B cell (primary cell): ENCODE measurements at regions not wholly inside any gene's neighbourhood (a gene's known extent, or its start where the extent isn't known, plus 50 kb on each side); places are given as distances from the start of the nearest gene placed in this dataset.
"Not testable (repeated sequence)": the region's sequence is repeated elsewhere in the genome, so short reads cannot be mapped to it uniquely, and the experiment has no call there.

Source experiments
- ATAC-seq: fragments of 200-7000 bp; cut with Tn5 transposase; one replicate; pipeline ENCODE4 v1.10.0; 2021; ENCODE audit warnings: low read depth, mild to moderate bottlenecking, moderate number of reproducible peaks, moderate library complexity
- CTCF ChIA-PET: fragments of 350-600 bp; sonication (Branson Sonifier 250); formaldehyde crosslinking; loops from one replicate; lab custom pipeline; 2021; ENCODE audit warnings: antibody characterized with exemption, inconsistent platforms; lab: Charles Lee
- POLR2A ChIA-PET: fragments of 350-600 bp; sonication (Branson Sonifier 250); formaldehyde crosslinking; loops from one replicate; lab custom pipeline; 2021; ENCODE audit warnings: antibody characterized with exemption; lab: Charles Lee
- DNase-seq: peaks from one replicate; pipeline ENCODE4 v3.0.0; 2013
- H2AFZ ChIP-seq: 2 replicates; pipeline ENCODE4 v1.6.1; 2012; ENCODE audit warnings: mild to moderate bottlenecking, low read depth, low read length; ENCODE audit not compliant: insufficient read depth, poor library complexity, severe bottlenecking
- H3K27ac ChIP-seq, 2 donors: 1 replicate in 1 of 2; 2 replicates in 1 of 2; pipeline ENCODE4 v1.5.1; 2012 to 2013; ENCODE audit warnings: low read length in 2 of 2, mild to moderate bottlenecking in 2 of 2, moderate library complexity in 1 of 2
- H3K27me3 ChIP-seq, 4 experiments: fragments of 200-600 bp in 1 of 4; sonication (generic) in 1 of 4; replicated peaks in 1 of 4; 1 replicate in 2 of 4; 2 replicates in 2 of 4; pipeline versions ENCODE4 v1.6.1 to v1.7.0; 2013 to 2016; ENCODE audit warnings: low read length in 3 of 4, mild to moderate bottlenecking in 2 of 4, mixed read lengths in 1 of 4, moderate library complexity in 1 of 4; ENCODE audit not compliant: insufficient read depth in 4 of 4, control insufficient read depth in 3 of 4; ENCODE audit errors: control extremely low read depth in 1 of 4
- H3K36me3 ChIP-seq, 2 experiments: replicated peaks in 1 of 2; 1 replicate in 1 of 2; 2 replicates in 1 of 2; pipeline versions ENCODE4 v1.6.1 to v1.7.1; 2013; ENCODE audit warnings: low read length in 1 of 2; ENCODE audit not compliant: insufficient read depth in 2 of 2, control insufficient read depth in 1 of 2; ENCODE audit errors: control extremely low read depth in 1 of 2, extremely low read depth in 1 of 2
- H3K4me1 ChIP-seq, 2 donors: fragments of 200-600 bp in 1 of 2; sonication (generic) in 1 of 2; 1 replicate in 1 of 2; 2 replicates in 1 of 2; pipeline versions ENCODE4 v1.5.1 to v1.6.1; 2013 to 2017; ENCODE audit warnings: low read length in 2 of 2; ENCODE audit not compliant: control insufficient read depth in 2 of 2, insufficient read depth in 2 of 2
- H3K4me2 ChIP-seq: replicated peaks from 2 replicates; pipeline ENCODE3; 2012; ENCODE audit warnings: mild to moderate bottlenecking, low read depth, low read length; ENCODE audit not compliant: poor library complexity, severe bottlenecking
- H3K4me3 ChIP-seq, 5 experiments: fragments of 200-600 bp in 1 of 5; sonication (generic) in 1 of 5; 1 replicate in 3 of 5; 2 replicates in 2 of 5; pipeline versions ENCODE4 v1.5.1 to v1.7.0; 2011 to 2016; ENCODE audit warnings: low read length in 4 of 5, mild to moderate bottlenecking in 4 of 5, low read depth in 2 of 5, control low read depth in 1 of 5, moderate library complexity in 1 of 5; ENCODE audit not compliant: insufficient read depth in 1 of 5; ENCODE audit errors: control extremely low read depth in 1 of 5, extremely low read depth in 1 of 5
- H3K79me2 ChIP-seq: fragments of 200-600 bp; sonication (generic); one replicate; pipeline ENCODE4 v1.6.0; 2016; ENCODE audit warnings: low read length; ENCODE audit not compliant: control insufficient read depth, insufficient read depth
- H3K9ac ChIP-seq: fragments of 200-600 bp; sonication (generic); 2 replicates; pipeline ENCODE4 v1.6.1; 2017; ENCODE audit warnings: mild to moderate bottlenecking, low read length, moderate library complexity
- H3K9me3 ChIP-seq, 3 donors: one replicate each; pipeline versions ENCODE4 v1.6.1 to v1.7.1; 2013; ENCODE audit warnings: low read length in 2 of 3; ENCODE audit not compliant: control insufficient read depth in 2 of 3, insufficient read depth in 1 of 3; ENCODE audit errors: control extremely low read depth in 1 of 3
- H4K20me1 ChIP-seq: 2 replicates; pipeline ENCODE4 v1.6.0; 2012; ENCODE audit warnings: mild to moderate bottlenecking, low read length; ENCODE audit not compliant: insufficient read depth, control insufficient read depth, poor library complexity, severe bottlenecking
- H3K27ac Mint-ChIP-seq: one replicate; pipeline ENCODE4 v1.8.0; 2021; ENCODE audit warnings: mixed read lengths
- H3K27me3 Mint-ChIP-seq: one replicate; pipeline ENCODE4 v1.8.0; 2021; ENCODE audit warnings: mixed read lengths
- H3K4me1 Mint-ChIP-seq: one replicate; pipeline ENCODE4 v1.8.0; 2021; ENCODE audit warnings: mixed read lengths
- H3K4me3 Mint-ChIP-seq: one replicate; pipeline ENCODE4 v1.8.0; 2021; ENCODE audit warnings: mixed read lengths
- H3K9me3 Mint-ChIP-seq: one replicate; pipeline ENCODE4 v1.8.0; 2022; ENCODE audit warnings: mixed read lengths; ENCODE audit not compliant: insufficient read depth
- EZH2 ChIP-seq: IDR thresholded peaks from 2 replicates; pipeline ENCODE4 v1.6.1; 2012; ENCODE audit warnings: borderline replicate concordance, low read depth, mild to moderate bottlenecking, moderate library complexity, low read length; ENCODE audit not compliant: insufficient read depth, poor library complexity, severe bottlenecking
- WGBS: methylation state at CpG from one replicate; pipeline ENCODE4 v1.1.5; 2013; ENCODE audit warnings: missing lambda C conversion rate; ENCODE audit not compliant: insufficient coverage; 5-methylcytosine and 5-hydroxymethylcytosine counted together
- intact Hi-C: fragments of 100-400 bp; cut with micrococcal nuclease; formaldehyde crosslinking; loops from one replicate; pipeline ENCODE4 v1.10.0; 2022
- TF ChIP-seq, protein P1 (sequence below): fragments of 200-600 bp; IDR thresholded peaks from one replicate; pipeline ENCODE4 v1.8.0; 2022; ENCODE audit warnings: antibody characterized with exemption, mild to moderate bottlenecking

DNA sequence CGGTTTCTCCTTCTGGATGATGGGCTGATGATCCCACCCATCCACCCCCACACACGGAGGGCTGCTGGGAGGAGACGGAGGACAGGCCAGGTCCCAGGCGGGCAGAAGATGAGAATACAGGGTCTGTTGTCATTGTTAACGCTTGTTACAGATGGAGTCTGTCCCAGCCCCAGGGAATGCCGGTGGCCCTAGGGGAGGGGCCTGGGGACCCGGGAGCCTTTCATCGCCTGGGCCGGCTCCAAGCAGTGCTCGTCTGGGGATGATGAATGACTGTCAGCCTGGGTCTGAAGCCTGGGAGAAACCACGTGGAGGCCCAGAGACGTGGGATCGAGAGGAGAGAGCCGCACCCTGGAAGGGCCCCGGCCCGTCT lies 69.2 kb downstream of the UNCX start:
- no peak overlapping the region for H3K4me3 Mint-ChIP-seq
- H3K4me1 ChIP-seq = no peaks in the 10 kb centered on the region
- no peaks in the 10 kb centered on the region for H3K36me3 ChIP-seq
- no peaks in the 10 kb centered on the region for H3K79me2 ChIP-seq
- 72% methylated on average over 14 of the region's 16 CpGs for WGBS
- no peaks in the 10 kb centered on the region for H3K9me3 Mint-ChIP-seq
- H3K27me3 Mint-ChIP-seq = peaks cover 4% of the 10 kb centered on the region
- no peak for TF ChIP-seq EZH2
- TF ChIP-seq, protein P1, sequence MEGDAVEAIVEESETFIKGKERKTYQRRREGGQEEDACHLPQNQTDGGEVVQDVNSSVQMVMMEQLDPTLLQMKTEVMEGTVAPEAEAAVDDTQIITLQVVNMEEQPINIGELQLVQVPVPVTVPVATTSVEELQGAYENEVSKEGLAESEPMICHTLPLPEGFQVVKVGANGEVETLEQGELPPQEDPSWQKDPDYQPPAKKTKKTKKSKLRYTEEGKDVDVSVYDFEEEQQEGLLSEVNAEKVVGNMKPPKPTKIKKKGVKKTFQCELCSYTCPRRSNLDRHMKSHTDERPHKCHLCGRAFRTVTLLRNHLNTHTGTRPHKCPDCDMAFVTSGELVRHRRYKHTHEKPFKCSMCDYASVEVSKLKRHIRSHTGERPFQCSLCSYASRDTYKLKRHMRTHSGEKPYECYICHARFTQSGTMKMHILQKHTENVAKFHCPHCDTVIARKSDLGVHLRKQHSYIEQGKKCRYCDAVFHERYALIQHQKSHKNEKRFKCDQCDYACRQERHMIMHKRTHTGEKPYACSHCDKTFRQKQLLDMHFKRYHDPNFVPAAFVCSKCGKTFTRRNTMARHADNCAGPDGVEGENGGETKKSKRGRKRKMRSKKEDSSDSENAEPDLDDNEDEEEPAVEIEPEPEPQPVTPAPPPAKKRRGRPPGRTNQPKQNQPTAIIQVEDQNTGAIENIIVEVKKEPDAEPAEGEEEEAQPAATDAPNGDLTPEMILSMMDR = no peak
- H3K4me3 ChIP-seq = no peak overlapping the region
- H3K4me2 ChIP-seq = no peak overlapping the region
- POLR2A ChIA-PET = no interaction called here
- CTCF ChIA-PET = no interaction called here
- no peak overlapping the region for H3K27ac Mint-ChIP-seq
- H3K27me3 ChIP-seq = peaks cover 0 to 6% (median 0%) of the 10 kb centered on the region in 4 experiments
- H3K9ac ChIP-seq = no peak overlapping the region
- no peak overlapping the region for H3K27ac ChIP-seq
- intact Hi-C loops = no loop called here
- no peak overlapping the region for H2AFZ ChIP-seq
- H3K4me1 Mint-ChIP-seq = no peaks in the 10 kb centered on the region
- DNase-seq (no peak), ATAC-seq (no peak)
- H4K20me1 ChIP-seq = no peaks in the 10 kb centered on the region
- H3K9me3 ChIP-seq = peaks cover 0 to 7% (median 0%) of the 10 kb centered on the region in 3 donors

DNA sequence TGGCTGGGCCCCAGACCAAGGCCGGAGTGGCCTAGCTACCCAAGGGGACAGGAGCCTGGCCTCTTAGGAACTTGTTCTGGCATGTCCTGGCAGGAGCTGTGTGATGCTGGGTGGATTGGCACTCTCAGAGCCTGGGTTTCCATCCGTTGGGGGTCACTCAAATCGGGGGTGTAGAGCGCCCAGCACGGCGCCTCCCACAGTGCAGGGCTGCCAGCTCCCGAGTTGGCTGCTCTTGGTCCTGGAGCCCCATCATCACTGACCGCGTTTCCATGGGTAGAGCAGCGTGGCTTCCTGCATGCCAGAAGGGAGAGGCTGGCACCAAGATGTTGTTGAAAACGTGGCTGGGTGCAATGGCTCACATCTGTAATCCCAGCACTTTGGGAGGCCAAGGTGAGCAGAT lies 70.3 kb downstream of the UNCX start:
- H3K27me3 Mint-ChIP-seq = no peaks in the 10 kb centered on the region
- H3K27me3 ChIP-seq = no peaks in the 10 kb centered on the region
- H4K20me1 ChIP-seq = no peaks in the 10 kb centered on the region
- no peak for ATAC-seq
- H3K9ac ChIP-seq = no peak overlapping the region
- H3K9me3 Mint-ChIP-seq = no peaks in the 10 kb centered on the region
- CTCF ChIA-PET = no interaction called here
- H3K36me3 ChIP-seq = no peaks in the 10 kb centered on the region
- no peak overlapping the region for H3K4me2 ChIP-seq
- no peaks in the 10 kb centered on the region for H3K4me1 ChIP-seq
- no peak overlapping the region for H3K4me3 Mint-ChIP-seq
- H3K27ac ChIP-seq = no peak overlapping the region
- no peak overlapping the region for H3K27ac Mint-ChIP-seq
- H3K79me2 ChIP-seq = no peaks in the 10 kb centered on the region
- H3K4me1 Mint-ChIP-seq = no peaks in the 10 kb centered on the region
- H3K9me3 ChIP-seq = peaks cover 0 to 7% (median 0%) of the 10 kb centered on the region in 3 donors
- H3K4me3 ChIP-seq = no peak overlapping the region
- WGBS = 81% methylated on average over 11 of the region's 11 CpGs
- no peak for DNase-seq
- TF ChIP-seq, protein P1 = no peak
- no peak for TF ChIP-seq EZH2
- intact Hi-C loops = no loop called here
- no peak overlapping the region for H2AFZ ChIP-seq
- POLR2A ChIA-PET = no interaction called here

DNA sequence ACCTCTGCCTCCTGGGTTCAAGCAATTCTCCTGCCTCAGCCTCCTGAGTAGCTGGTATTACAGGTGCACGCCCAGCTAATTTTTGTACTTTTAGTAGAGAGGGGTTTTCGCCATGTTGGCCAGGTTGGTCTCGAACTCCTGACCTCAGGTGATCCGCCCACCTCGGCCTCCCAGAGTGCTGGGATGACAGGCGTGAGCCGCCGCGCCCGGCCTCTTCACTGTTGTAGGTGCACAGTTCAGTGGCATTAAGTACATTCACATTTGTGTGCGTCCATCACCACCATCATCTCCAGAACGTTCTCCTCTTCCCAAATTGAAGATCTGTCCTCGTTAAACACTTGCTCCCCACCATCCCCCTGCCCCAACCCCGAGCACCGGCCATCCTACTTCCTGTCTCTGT lies 71.3 kb downstream of the UNCX start:
- H3K79me2 ChIP-seq, H3K4me2 ChIP-seq, H3K27me3 Mint-ChIP-seq, H3K9me3 ChIP-seq, POLR2A ChIA-PET, H3K27ac ChIP-seq, H3K4me3 ChIP-seq, DNase-seq, H3K36me3 ChIP-seq, ATAC-seq, H4K20me1 ChIP-seq, H3K4me3 Mint-ChIP-seq, H2AFZ ChIP-seq, H3K27me3 ChIP-seq, H3K4me1 Mint-ChIP-seq, H3K4me1 ChIP-seq, CTCF ChIA-PET, H3K9ac ChIP-seq, intact Hi-C loops, H3K27ac Mint-ChIP-seq, H3K9me3 Mint-ChIP-seq: not testable (repeated sequence)
- 78% methylated on average over 5 of the region's 15 CpGs for WGBS
